ENCODE measurements at regions not wholly inside any gene's neighbourhood (a gene's known extent, or its start where the extent isn't known, plus 50 kb on each side); places are given as distances from the start of the nearest gene placed in this dataset.

DNA sequence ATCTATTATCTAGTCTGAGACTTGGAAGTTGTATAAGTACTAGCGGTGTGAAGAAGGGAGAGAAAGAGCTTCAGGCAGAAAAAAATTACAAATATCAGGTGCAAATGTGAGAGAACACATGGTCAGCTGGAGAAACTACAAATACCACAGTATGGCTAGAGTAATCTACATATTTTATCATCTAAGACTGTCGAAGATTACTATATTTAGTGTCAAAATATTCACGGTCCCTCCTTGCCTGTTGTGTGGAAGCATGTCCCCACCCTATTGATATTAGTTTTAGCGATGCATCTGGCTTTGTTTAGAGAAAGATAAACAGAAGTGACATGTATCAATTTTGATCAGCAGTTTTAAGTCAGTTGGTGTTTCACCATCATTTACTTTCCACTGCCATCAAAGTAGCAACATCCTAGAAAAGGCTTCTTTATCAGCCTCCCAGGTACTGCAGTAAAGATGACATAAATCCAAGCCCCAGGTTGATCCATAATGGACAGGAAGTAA, 90.5 kb upstream of the ITGA4 start:
- no peak for DNase-seq
- Histone ChIP-seq H3K36me3 (ENCODE audit: low read depth) (no peaks in the 10 kb centered on the region), H3K9me2 (ENCODE audit: insufficient read depth) (no peaks in the 10 kb centered on the region; the same call in 1 of the 2 replicates), H2AFZ (no peak overlapping the region), H3K4me1 (replicated peaks; ENCODE audit: insufficient read depth) (peaks cover 5% of the 10 kb centered on the region), H4K20me1 (ENCODE audit: insufficient read depth) (no peaks in the 10 kb centered on the region), H3K4me3 (no peak overlapping the region), H3F3A (ENCODE audit: insufficient read depth, low read depth) (no peaks in the 10 kb centered on the region), H3K79me2 (ENCODE audit: low read depth) (no peaks in the 10 kb centered on the region), H3K27me3 (ENCODE audit: insufficient read depth, low read depth) (no peaks in the 10 kb centered on the region), H3K4me2 (no peak overlapping the region), H3K27ac (no peak overlapping the region), H3K9me3 (ENCODE audit: insufficient read depth, low read depth) (no peaks in the 10 kb centered on the region)
- ChIA-PET POLR2A (ENCODE audit: unreplicated experiment) (no interaction called here), CTCF (no interaction called here)
- BruUV-seq (replicated peaks), result no TSS peak
- TF ChIP-seq, protein P1, sequence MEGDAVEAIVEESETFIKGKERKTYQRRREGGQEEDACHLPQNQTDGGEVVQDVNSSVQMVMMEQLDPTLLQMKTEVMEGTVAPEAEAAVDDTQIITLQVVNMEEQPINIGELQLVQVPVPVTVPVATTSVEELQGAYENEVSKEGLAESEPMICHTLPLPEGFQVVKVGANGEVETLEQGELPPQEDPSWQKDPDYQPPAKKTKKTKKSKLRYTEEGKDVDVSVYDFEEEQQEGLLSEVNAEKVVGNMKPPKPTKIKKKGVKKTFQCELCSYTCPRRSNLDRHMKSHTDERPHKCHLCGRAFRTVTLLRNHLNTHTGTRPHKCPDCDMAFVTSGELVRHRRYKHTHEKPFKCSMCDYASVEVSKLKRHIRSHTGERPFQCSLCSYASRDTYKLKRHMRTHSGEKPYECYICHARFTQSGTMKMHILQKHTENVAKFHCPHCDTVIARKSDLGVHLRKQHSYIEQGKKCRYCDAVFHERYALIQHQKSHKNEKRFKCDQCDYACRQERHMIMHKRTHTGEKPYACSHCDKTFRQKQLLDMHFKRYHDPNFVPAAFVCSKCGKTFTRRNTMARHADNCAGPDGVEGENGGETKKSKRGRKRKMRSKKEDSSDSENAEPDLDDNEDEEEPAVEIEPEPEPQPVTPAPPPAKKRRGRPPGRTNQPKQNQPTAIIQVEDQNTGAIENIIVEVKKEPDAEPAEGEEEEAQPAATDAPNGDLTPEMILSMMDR (conservative IDR thresholded peaks at IDR 0.05), result no peak
- TF ChIP-seq EZH2 (IDR thresholded peaks at IDR 0.05; ENCODE audit: low read depth), result no peak
- intact Hi-C loops (cut with micrococcal nuclease; ENCODE audit: unreplicated experiment), result no loop called here

- Histone ChIP-seq H3F3A (ENCODE audit: insufficient read depth, low read depth) (no peaks in the 10 kb centered on the region), H4K20me1 (ENCODE audit: insufficient read depth) (no peaks in the 10 kb centered on the region), H3K4me2 (no peak overlapping the region), H2AFZ (peak overlapping the region; percentile 8; the same call in 1 of the 2 replicates), H3K27me3 (ENCODE audit: insufficient read depth, low read depth) (no peaks in the 10 kb centered on the region), H3K4me1 (replicated peaks; ENCODE audit: insufficient read depth) (peaks cover 10% of the 10 kb centered on the region), H3K27ac (no peak overlapping the region), H3K9me2 (ENCODE audit: insufficient read depth) (no peaks in the 10 kb centered on the region; the same call in 1 of the 2 replicates), H3K36me3 (ENCODE audit: low read depth) (no peaks in the 10 kb centered on the region), H3K9me3 (ENCODE audit: insufficient read depth, low read depth) (no peaks in the 10 kb centered on the region), H3K4me3 (no peak overlapping the region), H3K79me2 (ENCODE audit: low read depth) (no peaks in the 10 kb centered on the region)
- ChIA-PET CTCF (no interaction called here), POLR2A (ENCODE audit: unreplicated experiment) (interaction anchor here (0.6 kb wide), 1 partner anchor 169 kb away, joined by 3 read pairs; no protein-coding TSS in a partner anchor)
- no peak for DNase-seq
- BruUV-seq (replicated peaks), result no TSS peak
- intact Hi-C loops (cut with micrococcal nuclease; ENCODE audit: unreplicated experiment), result no loop called here
- TF ChIP-seq, protein P1 (conservative IDR thresholded peaks at IDR 0.05), result no peak
- no peak for TF ChIP-seq EZH2 (IDR thresholded peaks at IDR 0.05; ENCODE audit: low read depth)
Measured at GRCh38 chr2:181367411-181367810, 89.8 kb upstream of the ITGA4 start.

GRCh38 chr2:181367906-181368435, 89.2 kb upstream of the ITGA4 start:
- H3K27me3 ChIP-seq (ENCODE audit: insufficient read depth, low read depth), result no peaks in the 10 kb centered on the region
- TF ChIP-seq, protein P1 (conservative IDR thresholded peaks at IDR 0.05), result no peak
- TF ChIP-seq EZH2 (IDR thresholded peaks at IDR 0.05; ENCODE audit: low read depth), result no peak
- DNase-seq, result no peak
- no peaks in the 10 kb centered on the region for H3K9me3 ChIP-seq (ENCODE audit: insufficient read depth, low read depth)
- no peak overlapping the region for H3K27ac ChIP-seq
- POLR2A ChIA-PET (ENCODE audit: unreplicated experiment), result no interaction called here
- H3K4me2 ChIP-seq, result no peak overlapping the region
- CTCF ChIA-PET, result no interaction called here
- peaks cover 10% of the 10 kb centered on the region for H3K4me1 ChIP-seq (replicated peaks; ENCODE audit: insufficient read depth)
- H3F3A ChIP-seq (ENCODE audit: insufficient read depth, low read depth), result no peaks in the 10 kb centered on the region
- no peaks in the 10 kb centered on the region for H3K79me2 ChIP-seq (ENCODE audit: low read depth)
- no peaks in the 10 kb centered on the region for H3K36me3 ChIP-seq (ENCODE audit: low read depth)
- H3K4me3 ChIP-seq, result no peak overlapping the region
- no TSS peak for BruUV-seq (replicated peaks)
- intact Hi-C loops (cut with micrococcal nuclease; ENCODE audit: unreplicated experiment), result no loop called here
- H3K9me2 ChIP-seq (ENCODE audit: insufficient read depth), result no peaks in the 10 kb centered on the region; the same call in 1 of the 2 replicates
- peak overlapping the region; percentile 8; the same call in 1 of the 2 replicates for H2AFZ ChIP-seq
- H4K20me1 ChIP-seq (ENCODE audit: insufficient read depth), result no peaks in the 10 kb centered on the region
